HG03097 (cell line): ENCODE measurements at regions not wholly inside any gene's neighbourhood (a gene's known extent, or its start where the extent isn't known, plus 50 kb on each side); places are given as distances from the start of the nearest gene placed in this dataset.
"Not testable (repeated sequence)": the region's sequence is repeated elsewhere in the genome, so short reads cannot be mapped to it uniquely, and the experiment has no call there.

ENCODE experiments used
- ATAC-seq: cut with Tn5 transposase; IDR thresholded peaks from one replicate; pipeline ENCODE4 v1.9.1; 2021; ENCODE audit not compliant: unreplicated experiment, low FRiP score

DNA sequence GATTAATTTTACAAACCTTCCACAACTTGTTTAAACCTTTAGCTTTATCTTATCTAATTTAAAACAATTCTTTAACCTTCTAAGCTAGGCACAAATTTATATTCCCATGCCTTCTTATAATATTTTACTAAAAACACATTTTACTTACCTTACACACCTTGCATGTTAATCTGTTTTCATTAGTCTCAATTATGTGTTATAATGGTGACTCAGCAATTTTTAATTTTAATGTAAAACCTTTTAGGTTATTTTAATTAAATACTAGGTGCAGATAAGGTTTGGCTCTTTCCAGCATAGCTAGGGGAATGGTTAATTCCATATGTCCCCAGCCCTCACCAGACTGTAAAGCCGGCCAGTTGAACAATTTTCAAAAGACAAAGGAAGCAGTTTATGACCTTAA is 264.6 kb upstream of the SGO1 start:
- ATAC-seq: no peak

DNA sequence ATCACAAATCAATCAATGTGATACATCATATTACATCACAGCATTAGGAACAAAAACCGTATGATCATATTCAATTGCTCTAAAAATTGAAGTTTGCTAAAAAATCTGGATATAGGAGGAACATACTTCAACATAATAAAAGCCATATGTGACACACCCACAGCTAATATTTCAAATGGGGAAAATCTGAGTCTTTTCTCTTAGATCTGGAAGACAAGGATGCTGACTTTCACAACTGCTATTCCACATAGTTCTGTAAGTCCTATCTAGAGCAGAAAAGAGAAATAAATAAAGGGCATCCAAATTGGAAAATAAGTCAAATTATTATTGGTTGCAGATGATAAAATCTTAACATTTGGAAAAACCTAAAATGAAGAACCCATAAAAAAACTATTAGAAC is 256.8 kb upstream of the SGO1 start:
- ATAC-seq: no peak

DNA sequence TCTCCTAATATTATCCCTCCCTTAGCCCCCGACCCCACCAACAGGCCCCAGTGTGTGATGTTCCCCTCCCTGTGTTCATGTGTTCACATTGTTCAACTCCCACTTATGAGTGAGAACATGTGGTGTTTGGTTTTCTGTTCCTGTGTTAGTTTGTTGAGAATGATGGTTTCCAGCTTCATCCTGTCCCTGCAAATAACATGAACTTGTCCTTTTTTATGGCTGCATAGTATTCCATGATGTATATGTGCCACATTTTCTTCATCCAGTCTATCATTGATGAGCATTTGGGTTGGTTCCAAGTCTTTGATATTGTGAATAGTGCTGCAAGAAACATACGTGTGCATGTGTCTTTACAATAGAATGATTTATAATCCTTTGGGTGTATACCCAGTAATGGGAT is 241.3 kb upstream of the SGO1 start:
- not testable (repeated sequence) for ATAC-seq

DNA sequence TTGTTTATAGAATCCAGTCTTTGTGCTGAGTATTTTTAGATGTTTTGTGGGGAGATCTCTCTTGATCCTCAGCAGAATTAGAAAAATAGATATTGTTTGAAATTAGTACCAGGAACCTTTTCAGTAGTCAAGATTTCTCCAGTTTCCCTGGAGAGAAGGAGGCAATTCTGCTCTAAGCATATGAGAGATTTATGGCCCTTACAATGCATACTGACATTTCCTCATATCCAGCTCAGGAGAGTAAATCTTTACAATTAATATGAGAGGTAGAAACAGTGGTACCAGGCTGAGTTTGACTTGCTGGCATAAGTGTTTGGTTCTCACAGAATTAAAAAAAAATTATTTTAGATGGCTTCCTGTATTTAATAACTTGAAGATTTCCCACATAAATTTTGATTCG is 239.1 kb upstream of the SGO1 start:
- ATAC-seq: no peak

DNA sequence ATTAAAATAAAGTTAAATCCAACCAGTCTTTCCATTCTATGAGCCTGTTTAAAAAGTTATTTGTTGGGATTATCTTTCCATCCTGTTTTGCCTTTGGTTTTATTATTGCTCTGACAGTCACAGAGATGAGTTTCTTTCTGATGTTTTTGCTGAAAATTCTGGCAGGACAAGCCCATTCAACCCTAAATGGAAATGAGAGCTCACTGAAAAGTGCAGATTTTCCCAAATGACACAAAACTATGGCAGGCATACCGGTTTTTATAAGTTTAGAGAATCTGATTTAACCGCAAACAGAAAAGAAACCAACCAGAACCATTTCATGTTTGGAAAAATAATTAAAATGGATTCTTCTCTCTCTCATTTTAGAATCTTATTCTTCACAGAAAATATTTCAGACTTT is 238.1 kb upstream of the SGO1 start:
- ATAC-seq: no peak

DNA sequence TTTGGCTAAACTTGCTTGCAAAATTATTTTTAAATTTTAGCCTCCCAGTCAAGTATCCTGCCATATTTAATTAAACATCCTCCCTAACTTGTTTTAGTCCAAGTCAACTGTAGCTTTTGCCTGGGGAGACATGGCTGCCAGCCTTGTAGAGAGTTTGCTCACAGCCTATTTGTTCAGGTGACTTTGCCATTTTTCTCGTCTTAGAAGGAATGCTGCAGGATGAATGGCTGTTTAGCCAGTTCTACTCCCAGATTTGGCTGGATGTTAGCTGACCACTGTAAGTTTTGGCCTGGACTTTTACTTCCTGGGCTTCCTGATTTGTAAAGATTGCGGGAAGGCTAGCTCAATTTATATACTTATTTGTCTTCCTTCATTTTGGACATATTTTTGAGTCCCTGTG is 236.4 kb upstream of the SGO1 start:
- ATAC-seq: no peak

DNA sequence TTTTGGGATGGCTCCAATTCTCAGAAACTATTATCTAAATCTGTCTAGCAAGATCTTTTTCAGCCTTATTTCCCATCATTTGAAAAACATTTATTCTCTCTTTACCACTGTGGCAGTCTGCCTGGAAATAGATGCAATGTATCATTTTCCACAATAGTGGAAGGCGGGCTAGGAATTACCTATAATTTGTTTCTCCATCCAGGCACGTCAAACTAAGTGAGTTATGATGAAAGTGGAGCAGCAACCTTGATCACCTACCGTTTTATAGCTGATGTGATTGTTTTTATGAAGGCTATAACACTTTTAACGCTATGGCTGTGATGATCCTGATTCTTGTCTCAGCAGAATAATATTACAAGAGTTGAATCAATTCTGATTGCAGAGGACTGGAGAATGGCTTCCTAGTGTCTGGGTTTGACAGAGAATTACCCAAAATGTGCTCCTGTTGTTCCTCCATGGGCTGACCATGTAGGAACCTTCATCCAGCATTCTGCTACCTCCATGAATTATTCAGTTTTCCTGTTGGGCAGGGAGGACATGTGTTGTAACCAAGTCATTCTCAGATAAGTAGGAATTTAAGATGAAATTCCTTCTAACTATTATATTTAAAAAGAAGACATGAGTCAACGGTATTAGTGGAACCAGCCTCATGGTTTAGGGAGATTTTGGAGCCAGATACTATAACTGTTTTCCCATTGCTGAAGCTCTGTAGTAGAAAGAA is 231.5 kb upstream of the SGO1 start:
- ATAC-seq: no peak

DNA sequence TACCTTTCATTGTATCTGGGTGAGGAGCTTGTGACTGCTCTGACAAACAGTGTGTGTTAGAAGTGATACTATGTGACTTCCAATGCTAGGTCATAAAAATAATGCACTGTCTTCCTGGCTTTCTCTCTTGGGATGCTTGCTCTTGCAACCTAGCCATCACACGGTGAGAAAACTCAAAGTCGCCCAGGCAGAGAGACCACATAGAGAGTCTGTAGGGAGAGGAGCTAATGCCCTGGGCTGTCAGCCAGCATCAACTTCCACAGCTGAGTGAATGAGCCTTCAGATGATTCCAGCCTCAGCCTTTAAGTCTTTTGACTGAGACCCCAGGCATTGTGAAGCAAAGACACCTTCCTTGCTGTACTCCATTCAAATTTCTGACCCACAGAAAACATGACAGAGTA is 220.6 kb upstream of the SGO1 start:
- no peak for ATAC-seq

DNA sequence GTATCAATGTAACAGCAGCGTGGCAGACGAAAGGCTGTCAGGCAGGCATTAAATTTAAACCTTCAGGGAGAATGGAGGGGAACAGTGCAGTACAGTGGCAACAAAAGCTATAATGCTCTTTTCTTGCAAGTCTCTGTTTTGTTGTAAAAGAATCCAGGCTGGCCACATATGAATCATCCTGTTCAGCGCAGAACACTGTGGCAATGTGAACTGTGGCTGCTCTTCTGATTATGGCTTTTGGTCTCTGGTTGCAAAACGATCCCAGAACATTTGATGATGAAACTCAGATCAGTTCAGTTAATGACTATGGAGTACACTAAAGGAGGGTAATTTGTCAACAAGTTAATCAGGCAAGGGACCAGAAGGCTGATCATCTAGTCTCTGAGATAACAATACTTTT is 219.7 kb upstream of the SGO1 start:
- no peak for ATAC-seq

DNA sequence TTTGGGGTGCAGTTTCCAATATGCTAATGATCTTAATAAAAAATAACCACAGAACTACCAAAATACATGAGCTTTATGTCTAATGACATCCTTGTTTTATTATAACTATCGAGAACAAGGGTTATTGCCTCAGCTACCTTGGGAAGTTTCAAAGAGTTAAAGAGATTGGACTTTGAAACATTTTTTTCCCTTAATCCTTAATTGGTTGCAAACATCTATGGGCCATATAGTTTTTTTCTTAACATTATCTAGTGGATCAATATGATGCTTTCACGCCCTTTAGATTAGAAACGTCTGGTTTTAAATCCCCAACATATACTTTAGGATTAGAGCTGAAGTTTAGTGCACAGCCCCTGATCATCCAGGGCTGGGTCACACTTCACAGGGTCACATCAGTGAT is 219.2 kb upstream of the SGO1 start:
- ATAC-seq: no peak

DNA sequence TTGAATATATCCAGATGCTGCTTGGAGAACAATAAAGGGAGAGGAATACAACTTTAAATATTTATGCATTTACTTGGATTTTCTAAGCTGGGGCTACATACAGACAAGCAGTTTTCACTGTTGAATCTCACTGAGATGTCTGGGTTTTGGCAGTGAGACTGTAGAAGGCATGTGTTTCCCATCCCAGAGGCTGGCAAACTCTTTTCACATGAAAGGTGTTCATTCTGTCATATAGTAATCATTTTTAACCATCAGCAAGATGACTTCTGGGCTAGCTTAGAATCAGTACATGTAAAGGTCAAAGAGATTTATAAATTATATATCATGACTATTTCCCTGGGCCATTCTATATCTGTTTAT is 218.7 kb upstream of the SGO1 start:
- ATAC-seq: no peak

DNA sequence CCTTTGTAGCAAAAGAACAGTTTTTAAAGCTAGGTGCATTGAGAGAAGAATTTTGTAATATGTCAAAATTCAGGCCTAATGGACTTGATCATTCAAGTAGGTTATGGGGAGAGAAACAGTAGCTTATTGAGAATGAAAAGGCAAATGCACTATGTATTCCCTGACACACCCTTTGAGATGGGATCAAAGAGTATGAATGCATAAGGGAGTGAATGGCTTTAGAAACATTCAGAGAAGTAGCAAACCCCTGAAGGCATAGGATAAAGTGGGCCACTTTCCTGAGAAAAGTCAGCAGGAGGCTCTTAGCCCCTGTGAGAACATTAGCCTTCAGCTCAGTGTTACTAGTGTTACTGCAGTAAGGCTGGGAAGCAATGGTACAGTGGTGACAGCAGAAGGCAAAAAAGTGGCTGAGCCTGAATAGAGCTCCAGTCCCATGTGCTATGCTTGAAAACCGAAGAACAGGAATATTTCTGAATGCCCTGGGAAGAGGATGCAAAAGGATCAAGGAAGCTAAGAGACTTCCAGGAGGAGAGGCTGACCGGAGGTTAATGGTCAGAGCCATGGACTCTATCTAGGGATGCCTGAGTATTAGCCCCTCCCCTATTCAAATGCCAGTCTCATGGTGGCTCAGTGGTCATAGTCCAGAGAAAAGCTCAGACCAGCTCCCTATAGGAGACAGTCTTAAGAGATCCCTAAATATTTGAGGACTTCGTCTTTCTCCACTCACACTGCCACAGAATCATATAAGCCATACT is 218.2 kb upstream of the SGO1 start:
- no peak for ATAC-seq

DNA sequence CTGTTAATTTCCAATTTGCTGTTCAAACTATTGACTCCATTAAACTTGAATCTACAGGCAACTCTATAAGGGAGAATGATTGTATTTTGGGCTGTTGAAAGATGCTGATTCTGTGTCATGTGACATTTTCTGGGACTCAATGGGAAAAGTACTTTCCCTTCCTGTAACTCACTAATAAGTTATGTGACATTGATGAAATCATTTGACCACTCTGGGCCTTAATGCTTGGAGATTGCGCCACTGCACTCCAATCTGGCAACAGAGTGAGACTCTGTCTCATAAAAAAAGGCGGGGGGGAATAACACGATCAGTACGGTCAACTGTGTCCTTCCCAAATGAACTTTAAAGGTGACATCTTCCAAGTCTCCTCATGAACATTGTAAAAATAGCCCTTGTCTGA is 215.2 kb upstream of the SGO1 start:
- no peak for ATAC-seq

DNA sequence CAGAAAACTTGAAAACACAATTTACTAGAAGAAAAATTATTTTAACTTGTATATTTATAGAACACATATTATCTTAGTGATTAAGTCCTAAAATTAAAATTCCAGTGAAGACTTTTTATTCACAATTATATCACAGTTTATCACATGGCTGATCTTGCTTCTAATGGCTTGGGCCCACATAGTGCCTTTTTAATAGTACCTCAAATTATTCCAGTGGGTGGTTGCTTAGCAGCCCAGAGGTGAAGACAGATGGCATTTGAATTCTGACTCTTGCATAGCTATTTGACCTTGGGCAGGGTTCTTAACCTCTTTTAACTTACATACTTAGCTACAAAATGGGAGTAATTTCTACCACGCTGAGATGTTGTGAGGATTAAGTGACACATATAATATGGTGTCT is 214.7 kb upstream of the SGO1 start:
- no peak for ATAC-seq

DNA sequence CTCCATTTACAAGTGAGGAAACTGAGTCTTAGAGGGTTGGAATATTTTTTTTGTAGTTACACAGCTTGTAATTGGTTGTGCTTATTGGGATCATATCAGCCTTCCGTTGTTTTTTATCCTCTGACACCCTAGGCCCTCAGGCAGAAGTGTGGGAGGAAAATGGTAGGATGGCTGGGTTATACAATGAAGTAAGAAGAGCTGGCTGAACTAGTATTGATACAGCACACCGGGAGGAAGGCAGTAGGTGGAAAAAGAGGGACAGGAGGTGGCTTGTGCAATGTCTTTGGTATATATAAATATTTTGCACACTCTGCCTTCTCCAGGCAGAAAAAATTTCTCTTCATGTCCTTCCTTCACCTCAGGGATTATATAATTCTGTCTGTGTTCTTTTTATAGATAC is 214.3 kb upstream of the SGO1 start:
- no peak for ATAC-seq

DNA sequence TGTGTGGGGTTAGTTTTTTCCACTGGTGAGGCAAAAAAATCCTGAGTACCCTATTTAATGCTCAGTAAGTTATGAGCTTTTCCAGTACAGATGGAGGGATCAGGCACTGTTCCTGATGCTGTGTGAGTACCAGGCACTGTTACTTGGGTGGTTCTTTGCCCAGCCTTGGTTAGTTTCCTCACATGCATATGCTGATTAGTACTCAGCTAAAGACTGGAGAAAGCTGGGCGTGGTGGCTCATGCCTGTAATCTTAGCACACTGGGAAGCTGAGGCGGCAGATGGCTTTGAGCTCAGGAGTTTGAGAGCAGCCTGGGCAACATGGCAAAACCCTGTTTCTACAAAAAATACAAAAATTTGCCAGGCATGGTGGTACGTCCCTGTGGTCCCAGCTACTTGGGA is 210.3 kb upstream of the SGO1 start:
- no peak for ATAC-seq

DNA sequence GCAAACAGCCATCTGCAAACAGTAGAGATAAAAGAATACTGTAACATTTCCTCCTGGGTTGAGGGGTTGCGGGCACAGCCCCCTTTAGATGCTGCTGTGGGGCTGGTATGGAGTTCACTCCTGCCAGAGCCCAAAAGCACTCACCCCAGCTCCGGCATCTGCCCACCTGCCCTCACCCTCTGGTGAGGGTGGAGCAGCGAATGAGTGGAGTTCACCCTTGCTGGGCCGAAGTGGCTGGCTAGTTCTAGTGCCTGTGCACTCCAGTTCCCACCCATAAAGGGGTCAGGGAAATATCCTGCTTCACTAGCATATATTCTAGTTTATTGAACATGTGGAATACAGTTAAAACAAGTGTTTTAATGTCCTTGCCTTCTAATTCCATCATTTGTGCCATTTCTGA is 209.7 kb upstream of the SGO1 start:
- ATAC-seq: no peak

DNA sequence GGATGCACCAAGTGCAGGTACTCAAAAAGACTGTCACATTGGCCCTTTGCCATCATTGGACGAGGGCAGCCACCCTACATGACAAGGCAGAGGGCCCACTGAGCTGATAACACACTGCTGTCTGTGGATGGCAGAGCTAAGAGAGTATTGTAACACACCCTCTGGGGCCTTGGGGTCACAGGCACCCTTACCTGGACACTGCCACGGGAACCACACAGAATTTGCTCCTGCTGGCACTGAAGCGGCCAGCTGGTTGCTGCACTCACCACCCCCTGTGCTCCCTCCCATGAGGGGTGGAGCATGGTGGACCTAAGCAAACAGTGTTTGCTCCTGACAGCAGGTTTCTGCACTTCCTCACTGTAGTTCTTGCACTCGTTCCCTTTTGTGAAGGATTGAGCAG is 208.2 kb upstream of the SGO1 start:
- no peak for ATAC-seq

DNA sequence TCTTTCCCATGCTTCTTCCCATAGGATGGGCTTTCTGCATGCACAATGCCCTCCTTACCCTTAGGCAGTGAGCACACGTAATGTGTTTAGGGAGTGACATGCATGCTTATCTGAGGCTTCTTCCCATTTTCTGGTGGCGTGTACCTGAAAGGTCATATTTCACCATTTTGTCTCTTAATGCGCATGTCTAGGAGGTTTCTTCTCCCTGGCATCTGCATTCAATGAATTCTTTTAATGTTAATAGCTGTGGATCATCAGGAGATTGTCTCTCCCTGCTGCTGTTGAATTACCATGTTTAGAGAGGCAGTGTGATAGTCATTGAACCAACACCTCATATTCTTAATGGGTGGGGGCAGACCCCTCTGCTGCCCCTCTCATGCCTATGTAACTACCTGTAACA is 205.6 kb upstream of the SGO1 start:
- ATAC-seq: no peak

DNA sequence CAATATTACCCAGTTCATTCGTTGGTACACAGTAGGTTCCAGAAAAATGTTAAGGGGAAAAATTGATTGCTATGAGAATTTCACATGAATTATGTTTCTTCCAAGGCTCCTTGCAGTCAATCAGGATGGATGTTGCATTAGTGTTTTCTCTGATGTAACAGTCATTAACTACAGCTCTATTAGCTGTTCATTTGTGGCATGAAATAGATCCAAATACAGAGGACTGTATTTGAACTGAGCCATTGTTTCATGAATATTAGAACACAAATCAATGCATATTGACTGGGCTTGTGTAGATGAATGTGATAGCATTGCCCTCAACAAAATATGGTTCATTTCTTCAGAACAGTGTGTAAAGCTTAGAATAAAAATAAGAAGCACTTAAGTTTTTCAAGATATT is 203.0 kb upstream of the SGO1 start:
- ATAC-seq: no peak

DNA sequence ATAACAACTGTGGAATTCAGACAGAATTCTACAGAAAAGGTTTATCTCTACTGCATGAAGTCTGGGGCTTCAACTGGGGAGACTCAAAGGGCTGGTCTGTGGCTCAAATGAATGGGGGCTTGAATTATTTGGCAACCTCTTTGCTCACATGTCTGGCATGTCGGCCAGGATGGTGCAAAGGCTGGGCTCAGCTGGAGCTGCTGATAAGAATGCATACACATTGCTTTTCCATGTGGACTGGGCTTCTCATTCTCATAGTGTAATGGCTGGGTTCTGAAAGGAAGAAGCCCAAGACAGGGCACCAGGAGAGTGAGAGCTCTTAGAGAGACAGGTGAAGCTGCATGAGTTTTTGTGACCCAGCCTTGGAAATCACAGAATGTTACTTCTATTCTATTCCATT is 194.3 kb upstream of the SGO1 start:
- no peak for ATAC-seq

DNA sequence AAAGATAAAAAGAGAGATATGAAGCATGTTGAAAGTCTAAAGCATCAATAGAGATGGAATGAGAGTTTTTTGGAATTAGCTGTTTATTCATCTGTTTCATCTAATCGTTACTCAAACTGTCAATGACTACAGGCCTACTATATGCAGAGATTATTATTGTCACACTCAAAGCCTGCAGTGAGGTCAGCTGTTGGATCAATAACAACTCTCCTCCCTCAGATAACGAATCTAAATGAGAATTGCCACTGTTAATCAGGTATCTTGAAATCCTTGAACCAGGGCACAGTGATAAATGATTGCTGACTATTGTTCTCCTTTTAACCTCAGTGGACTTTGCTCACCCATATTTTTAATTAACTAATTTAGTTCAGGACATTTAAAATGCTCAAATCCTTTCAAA is 192.3 kb upstream of the SGO1 start:
- ATAC-seq: no peak
